ENCODE measurements at regions not wholly inside any gene's neighbourhood (a gene's known extent, or its start where the extent isn't known, plus 50 kb on each side); places are given as distances from the start of the nearest gene placed in this dataset.

DNA sequence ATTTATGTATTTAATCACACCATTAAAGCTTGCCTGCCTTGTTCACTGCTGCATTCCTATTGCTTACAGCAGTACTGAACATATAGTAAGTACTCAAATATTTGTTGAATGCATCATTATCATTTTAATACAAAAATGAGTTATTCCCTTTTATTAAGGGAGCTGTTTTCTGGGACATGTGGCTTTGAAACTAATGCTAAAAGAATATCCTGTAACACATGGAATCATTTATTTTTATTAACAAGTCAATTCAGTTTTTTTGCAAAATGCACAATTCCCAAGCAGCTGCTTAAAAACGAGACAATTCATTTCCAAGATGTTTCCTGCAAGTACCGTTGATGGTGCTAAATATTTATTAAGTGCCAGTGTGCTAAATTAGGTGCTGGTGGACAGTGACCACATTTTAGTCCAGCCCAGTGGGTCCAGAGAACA, 148.3 kb upstream of the NR3C1 start:
- Histone ChIP-seq H3K4me3 (no peak overlapping the region), H3K4me1 (no peaks in the 10 kb centered on the region), H3K27me3 (ENCODE audit: low read depth) (no peaks in the 10 kb centered on the region), H3K9me3 (no peaks in the 10 kb centered on the region), H3K36me3 (replicated peaks) (no peaks in the 10 kb centered on the region)
- no peak for DNase-seq (ENCODE audit: low spot score in 2 of 2)
- in situ Hi-C loops (cut with MboI; ENCODE audit: low sequenced_read_pairs): no loop called here

DNA sequence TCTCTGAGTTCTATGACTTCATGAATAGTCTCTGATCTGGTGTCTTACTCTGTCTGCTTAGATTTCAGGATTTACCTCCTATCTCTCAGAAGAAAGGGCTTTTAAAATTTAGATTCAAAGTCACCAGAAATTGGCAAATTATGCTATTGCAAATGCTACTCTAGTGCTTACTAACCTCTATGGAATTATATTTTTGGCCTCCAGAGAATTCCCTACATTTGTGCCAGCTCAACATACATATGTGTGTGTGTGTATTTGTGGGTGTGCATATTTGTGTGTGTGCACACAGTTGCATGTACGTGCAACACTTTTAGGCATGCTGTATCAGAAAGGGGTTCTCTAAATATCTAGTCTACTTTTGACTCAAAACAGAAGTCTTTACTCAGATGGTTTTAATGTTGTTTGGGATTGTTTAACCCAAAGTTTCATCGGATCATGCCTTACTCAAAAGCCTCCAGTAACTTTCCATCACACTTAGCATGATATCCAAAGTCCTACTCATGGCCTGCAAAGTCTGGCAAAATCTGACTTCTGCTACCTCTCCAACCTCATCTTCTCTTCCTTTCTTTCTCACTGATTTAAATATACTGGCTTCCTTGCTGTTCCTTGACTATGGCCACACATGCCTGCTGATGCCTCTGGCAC, 147.6 kb upstream of the NR3C1 start:
- Histone ChIP-seq H3K9me3 (no peaks in the 10 kb centered on the region), H3K4me1 (no peaks in the 10 kb centered on the region), H3K4me3 (no peak overlapping the region), H3K36me3 (replicated peaks) (no peaks in the 10 kb centered on the region), H3K27me3 (ENCODE audit: low read depth) (no peaks in the 10 kb centered on the region)
- in situ Hi-C loops (cut with MboI; ENCODE audit: low sequenced_read_pairs): no loop called here
- no peak for DNase-seq (ENCODE audit: low spot score in 2 of 2)

GRCh38 chr5:143547342-143547741, 143.9 kb upstream of the NR3C1 start:
- Histone ChIP-seq H3K4me1 (no peaks in the 10 kb centered on the region), H3K27me3 (ENCODE audit: low read depth) (no peaks in the 10 kb centered on the region), H3K36me3 (replicated peaks) (no peaks in the 10 kb centered on the region), H3K9me3 (no peaks in the 10 kb centered on the region), H3K4me3 (no peak overlapping the region)
- in situ Hi-C loops (cut with MboI; ENCODE audit: low sequenced_read_pairs): no loop called here
- DNase-seq (ENCODE audit: low spot score in 2 of 2): no peak

DNA sequence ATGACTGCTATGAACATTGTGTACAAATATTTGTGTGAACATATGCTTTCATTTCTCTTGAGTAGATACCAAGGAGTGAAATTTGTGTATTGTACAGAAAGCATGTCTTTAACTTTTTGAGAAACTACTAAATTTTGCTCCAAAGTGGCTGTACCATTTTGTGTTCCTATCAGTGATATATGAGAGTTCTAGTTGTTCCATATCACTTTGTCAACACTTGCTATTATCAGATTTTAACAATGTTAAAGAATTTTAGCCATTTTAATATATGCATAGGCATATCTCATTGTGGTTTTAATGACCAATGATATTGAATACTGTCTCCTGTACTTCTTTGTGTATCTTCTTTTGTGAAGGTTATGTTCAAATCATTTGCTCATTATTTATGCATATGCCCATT, 142.9 kb upstream of the NR3C1 start:
- no peak for DNase-seq (ENCODE audit: low spot score in 2 of 2)
- Histone ChIP-seq H3K27me3 (ENCODE audit: low read depth) (no peaks in the 10 kb centered on the region), H3K36me3 (replicated peaks) (no peaks in the 10 kb centered on the region), H3K9me3 (no peaks in the 10 kb centered on the region), H3K4me1 (no peaks in the 10 kb centered on the region), H3K4me3 (no peak overlapping the region)
- in situ Hi-C loops (cut with MboI; ENCODE audit: low sequenced_read_pairs): no loop called here

DNA sequence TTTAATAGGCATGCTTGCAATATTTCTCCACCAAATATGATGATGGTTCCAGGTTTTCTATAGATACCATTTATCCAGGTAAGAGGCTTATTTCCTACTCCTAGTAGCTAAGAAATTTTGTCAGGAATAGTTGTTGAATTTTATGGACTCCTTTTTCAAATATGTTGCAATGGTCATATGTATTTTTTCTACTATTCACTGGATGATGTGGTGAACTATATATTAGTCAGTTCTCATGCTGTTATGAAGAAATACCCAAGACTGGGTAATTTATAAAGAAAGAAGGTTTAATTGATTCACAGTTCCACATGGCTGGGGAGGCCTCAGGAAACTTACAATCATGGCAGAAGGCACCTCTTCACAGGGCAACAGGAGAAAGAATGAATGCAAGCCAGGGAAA, 141.1 kb upstream of the NR3C1 start:
- Histone ChIP-seq H3K9me3 (no peaks in the 10 kb centered on the region), H3K36me3 (replicated peaks) (no peaks in the 10 kb centered on the region), H3K27me3 (ENCODE audit: low read depth) (no peaks in the 10 kb centered on the region), H3K4me1 (no peaks in the 10 kb centered on the region), H3K4me3 (no peak overlapping the region)
- in situ Hi-C loops (cut with MboI; ENCODE audit: low sequenced_read_pairs): no loop called here
- DNase-seq (ENCODE audit: low spot score in 2 of 2): no peak

DNA sequence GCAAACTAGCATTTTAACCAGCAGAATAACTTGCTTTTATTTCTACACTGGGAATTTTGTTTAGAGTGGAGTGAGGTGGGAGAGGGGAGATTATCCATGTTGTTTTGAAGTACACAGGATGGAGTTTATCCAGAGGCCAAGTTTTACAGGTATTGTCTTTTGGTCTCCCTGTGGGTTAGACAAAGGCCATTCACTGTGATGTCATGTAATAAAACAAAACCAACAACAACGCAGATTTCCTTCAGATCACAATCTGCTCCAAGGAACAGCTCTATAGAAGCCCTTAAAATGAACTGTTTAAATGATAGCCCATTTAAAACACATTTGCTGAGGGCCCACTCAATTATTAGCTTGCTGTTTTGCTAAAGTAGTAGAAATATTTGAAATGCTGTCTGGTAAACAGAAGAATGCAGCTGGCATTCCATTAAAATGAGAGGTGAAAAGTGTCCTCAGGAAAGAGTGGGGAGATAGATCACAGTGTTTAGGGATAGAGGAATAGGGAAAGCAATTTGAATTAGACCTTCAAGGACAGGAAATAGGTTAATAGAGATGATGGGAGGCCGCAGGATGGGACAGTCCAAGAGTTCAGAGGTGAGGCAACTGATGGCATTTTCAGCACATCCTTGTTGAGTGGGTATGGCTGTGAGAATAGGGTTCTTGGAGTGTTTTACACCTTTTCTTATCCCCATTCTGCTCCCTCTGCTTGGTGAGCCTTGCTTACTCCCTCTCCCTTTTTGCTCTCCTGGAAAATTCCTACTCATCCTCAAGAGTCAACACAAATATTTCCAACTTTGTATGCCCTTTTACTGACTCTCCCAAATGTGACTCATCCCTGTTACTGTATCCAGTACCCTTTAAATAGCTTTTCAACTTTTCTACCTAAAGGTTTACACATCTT, 140.1 kb upstream of the NR3C1 start:
- no peaks in the 10 kb centered on the region for H3K27me3 ChIP-seq (ENCODE audit: low read depth)
- no peak overlapping the region for H3K4me3 ChIP-seq
- no peaks in the 10 kb centered on the region for H3K9me3 ChIP-seq
- DNase-seq (ENCODE audit: low spot score in 2 of 2): no peak
- in situ Hi-C loops (cut with MboI; ENCODE audit: low sequenced_read_pairs): no loop called here
- H3K4me1 ChIP-seq: no peaks in the 10 kb centered on the region
- no peaks in the 10 kb centered on the region for H3K36me3 ChIP-seq (replicated peaks)

- Histone ChIP-seq H3K36me3 (replicated peaks) (no peaks in the 10 kb centered on the region), H3K4me1 (no peaks in the 10 kb centered on the region), H3K9me3 (no peaks in the 10 kb centered on the region), H3K4me3 (no peak overlapping the region), H3K27me3 (ENCODE audit: low read depth) (no peaks in the 10 kb centered on the region)
- no peak for DNase-seq (ENCODE audit: low spot score in 2 of 2)
- in situ Hi-C loops (cut with MboI; ENCODE audit: low sequenced_read_pairs): no loop called here
These were observed 139.3 kb upstream of the NR3C1 start for GRCh38 chr5:143542798-143543144.

GRCh38 chr5:143541943-143542797, 138.7 kb upstream of the NR3C1 start:
- Histone ChIP-seq H3K36me3 (replicated peaks) (no peaks in the 10 kb centered on the region), H3K27me3 (ENCODE audit: low read depth) (no peaks in the 10 kb centered on the region), H3K4me1 (no peaks in the 10 kb centered on the region), H3K4me3 (no peak overlapping the region), H3K9me3 (no peaks in the 10 kb centered on the region)
- no peak for DNase-seq (ENCODE audit: low spot score in 2 of 2)
- in situ Hi-C loops (cut with MboI; ENCODE audit: low sequenced_read_pairs): no loop called here

DNA sequence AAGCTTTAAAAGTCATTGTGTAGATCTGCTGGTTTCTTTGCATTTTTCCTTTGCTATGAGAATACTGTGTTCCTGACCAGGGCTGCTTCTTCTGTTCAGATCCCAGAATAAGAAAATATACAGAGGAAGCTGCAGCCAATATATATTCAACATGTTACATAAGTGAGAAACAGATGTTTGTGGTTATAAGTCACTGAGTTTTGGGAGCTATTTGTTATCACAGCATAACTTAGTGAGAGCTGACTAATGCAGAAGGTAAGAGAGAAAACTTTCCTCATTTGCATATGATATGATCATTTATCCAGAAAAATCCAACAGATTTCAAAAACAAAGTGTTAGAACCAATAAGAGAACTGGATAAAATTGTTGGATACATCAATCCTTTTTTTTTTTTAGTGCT, 136.3 kb upstream of the NR3C1 start:
- H3K9me3 ChIP-seq: no peaks in the 10 kb centered on the region
- H3K4me1 ChIP-seq: no peaks in the 10 kb centered on the region
- H3K27me3 ChIP-seq (ENCODE audit: low read depth): no peaks in the 10 kb centered on the region
- in situ Hi-C loops (cut with MboI; ENCODE audit: low sequenced_read_pairs): no loop called here
- no peak overlapping the region for H3K4me3 ChIP-seq
- DNase-seq (ENCODE audit: low spot score in 2 of 2): no peak
- no peaks in the 10 kb centered on the region for H3K36me3 ChIP-seq (replicated peaks)

DNA sequence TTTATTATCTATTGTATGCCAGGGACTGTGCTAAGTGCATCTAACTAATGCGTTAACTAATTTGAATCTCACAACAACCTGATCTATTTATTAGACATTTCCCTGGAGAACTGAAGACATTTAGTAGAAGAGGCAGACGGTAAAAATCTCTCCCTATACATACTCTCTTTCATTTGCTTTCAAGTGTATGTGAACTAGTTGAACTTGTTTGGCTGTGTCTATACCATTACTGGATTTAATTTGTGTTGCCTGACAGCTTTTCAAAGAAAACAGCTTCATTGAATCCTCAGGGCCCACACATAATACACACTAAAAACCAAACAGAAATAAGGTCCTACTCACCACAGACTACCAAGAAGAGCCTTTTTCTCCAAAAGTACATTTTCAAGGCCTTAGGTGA, 133.6 kb upstream of the NR3C1 start:
- Histone ChIP-seq H3K36me3 (replicated peaks) (no peaks in the 10 kb centered on the region), H3K9me3 (no peaks in the 10 kb centered on the region), H3K4me3 (no peak overlapping the region), H3K27me3 (ENCODE audit: low read depth) (no peaks in the 10 kb centered on the region), H3K4me1 (no peaks in the 10 kb centered on the region)
- no peak for DNase-seq (ENCODE audit: low spot score in 2 of 2)
- in situ Hi-C loops (cut with MboI; ENCODE audit: low sequenced_read_pairs): no loop called here

GRCh38 chr5:143536364-143536763, 132.9 kb upstream of the NR3C1 start:
- H3K4me1 ChIP-seq: no peaks in the 10 kb centered on the region
- in situ Hi-C loops (cut with MboI; ENCODE audit: low sequenced_read_pairs): no loop called here
- no peak overlapping the region for H3K4me3 ChIP-seq
- H3K27me3 ChIP-seq (ENCODE audit: low read depth): no peaks in the 10 kb centered on the region
- no peaks in the 10 kb centered on the region for H3K36me3 ChIP-seq (replicated peaks)
- no peaks in the 10 kb centered on the region for H3K9me3 ChIP-seq
- DNase-seq (ENCODE audit: low spot score in 2 of 2): no peak

- Histone ChIP-seq H3K4me1 (no peaks in the 10 kb centered on the region), H3K27me3 (ENCODE audit: low read depth) (no peaks in the 10 kb centered on the region), H3K36me3 (replicated peaks) (no peaks in the 10 kb centered on the region), H3K4me3 (no peak overlapping the region), H3K9me3 (no peaks in the 10 kb centered on the region)
- in situ Hi-C loops (cut with MboI; ENCODE audit: low sequenced_read_pairs): no loop called here
- no peak for DNase-seq (ENCODE audit: low spot score in 2 of 2)
These were observed 131.3 kb upstream of the NR3C1 start for GRCh38 chr5:143534761-143535154.

- no peak for DNase-seq (ENCODE audit: low spot score in 2 of 2)
These were observed 130.7 kb upstream of the NR3C1 start for GRCh38 chr5:143533978-143534760.

More at GRCh38 chr5:143533978-143534760, 130.7 kb upstream of the NR3C1 start:
- Histone ChIP-seq H3K4me3 (no peak overlapping the region), H3K36me3 (replicated peaks) (no peaks in the 10 kb centered on the region), H3K4me1 (no peaks in the 10 kb centered on the region), H3K27me3 (ENCODE audit: low read depth) (no peaks in the 10 kb centered on the region), H3K9me3 (no peaks in the 10 kb centered on the region)
- in situ Hi-C loops (cut with MboI; ENCODE audit: low sequenced_read_pairs): no loop called here
